ENCODE measurements at regions not wholly inside any gene's neighbourhood (a gene's known extent, or its start where the extent isn't known, plus 50 kb on each side); places are given as distances from the start of the nearest gene placed in this dataset.

GRCh38 chr4:54843946-54844345 is 186.2 kb downstream of the KIT start:
- 80% methylated on average over 3 of the region's 3 CpGs for WGBS (ENCODE audit: insufficient coverage)
- H3K27me3 ChIP-seq (replicated peaks in 1 of 2; ENCODE audit: control insufficient read depth in 2 of 2, extremely low read depth in 1 of 2, insufficient read depth in 2 of 2, low read length in 1 of 2): no peaks in the 10 kb centered on the region
- no peaks in the 10 kb centered on the region for H3K9me3 ChIP-seq
- Mint-ChIP-seq H3K9me3 (no peaks in the 10 kb centered on the region), H3K27ac (no peak overlapping the region), H3K36me3 (no peaks in the 10 kb centered on the region), H3K4me3 (no peak overlapping the region), H3K4me1 (peaks cover 0 to 5% (median 3%) of the 10 kb centered on the region in 3 donors), H3K27me3 (no peaks in the 10 kb centered on the region)
- no peak for DNase-seq
- no peaks in the 10 kb centered on the region for H3K36me3 ChIP-seq (ENCODE audit: control insufficient read depth in 2 of 2, extremely low read depth in 1 of 2, insufficient read depth in 1 of 2, low read length in 1 of 2)
- ChIA-PET CTCF (no interaction called here), POLR2A (interaction anchor here in 1 of 2 donors (0.7 kb wide), 1 partner anchor 41 kb away, joined by 3 read pairs; no protein-coding TSS in a partner anchor)
- H3K4me3 ChIP-seq (ENCODE audit: control insufficient read depth in 1 of 2, extremely low read depth in 1 of 2, low read length in 1 of 2): no peak overlapping the region
- no peak overlapping the region for H3K27ac ChIP-seq (ENCODE audit: low read length)
- ATAC-seq (replicated peaks in 1 of 4): no peak
- H3K4me1 ChIP-seq (ENCODE audit: control insufficient read depth in 1 of 2, extremely low read depth in 1 of 2, insufficient read depth in 2 of 2, low read length in 2 of 2): no peaks in the 10 kb centered on the region

GRCh38 chr4:54843106-54843505 is 185.3 kb downstream of the KIT start:
- Histone ChIP-seq H3K27ac (ENCODE audit: low read length) (no peak overlapping the region), H3K4me3 (ENCODE audit: control insufficient read depth in 1 of 2, extremely low read depth in 1 of 2, low read length in 1 of 2) (no peak overlapping the region), H3K36me3 (ENCODE audit: control insufficient read depth in 2 of 2, extremely low read depth in 1 of 2, insufficient read depth in 1 of 2, low read length in 1 of 2) (no peaks in the 10 kb centered on the region), H3K4me1 (ENCODE audit: control insufficient read depth in 1 of 2, extremely low read depth in 1 of 2, insufficient read depth in 2 of 2, low read length in 2 of 2) (no peaks in the 10 kb centered on the region), H3K9me3 (no peaks in the 10 kb centered on the region), H3K27me3 (replicated peaks in 1 of 2; ENCODE audit: control insufficient read depth in 2 of 2, extremely low read depth in 1 of 2, insufficient read depth in 2 of 2, low read length in 1 of 2) (no peaks in the 10 kb centered on the region)
- H3K27me3 Mint-ChIP-seq: no peaks in the 10 kb centered on the region
- no peaks in the 10 kb centered on the region for H3K9me3 Mint-ChIP-seq
- 83% methylated on average over 3 of the region's 6 CpGs for WGBS (ENCODE audit: insufficient coverage)
- H3K27ac Mint-ChIP-seq: no peak overlapping the region
- H3K36me3 Mint-ChIP-seq: no peaks in the 10 kb centered on the region
- no peak overlapping the region for H3K4me3 Mint-ChIP-seq
- CTCF ChIA-PET: no interaction called here
- H3K4me1 Mint-ChIP-seq: peaks cover 0 to 5% (median 3%) of the 10 kb centered on the region in 3 donors
- no peak for ATAC-seq (replicated peaks in 1 of 4)
- POLR2A ChIA-PET: no interaction called here
- DNase-seq: no peak

DNA sequence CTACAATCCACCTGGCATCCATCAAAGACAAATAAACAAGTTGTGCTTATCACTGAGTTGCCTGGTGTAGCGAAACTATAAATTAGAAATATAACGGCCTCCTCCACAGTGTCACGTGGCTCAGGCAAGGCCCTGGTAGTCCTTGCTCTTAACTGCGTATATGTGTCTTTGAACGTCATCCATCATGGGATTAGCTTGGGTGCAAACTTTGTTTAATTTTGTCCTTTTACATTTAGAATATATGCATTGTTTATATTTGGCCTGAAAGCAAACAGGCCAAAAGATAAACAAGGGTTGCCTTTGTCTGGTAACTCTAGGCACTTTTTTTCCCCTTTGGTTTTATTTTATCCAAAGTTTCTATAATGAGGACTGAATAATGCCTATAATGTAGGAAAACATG is 184.9 kb downstream of the KIT start:
- Histone ChIP-seq H3K4me3 (ENCODE audit: control insufficient read depth in 1 of 2, extremely low read depth in 1 of 2, low read length in 1 of 2) (no peak overlapping the region), H3K9me3 (no peaks in the 10 kb centered on the region), H3K4me1 (ENCODE audit: control insufficient read depth in 1 of 2, extremely low read depth in 1 of 2, insufficient read depth in 2 of 2, low read length in 2 of 2) (no peaks in the 10 kb centered on the region), H3K27ac (ENCODE audit: low read length) (no peak overlapping the region), H3K36me3 (ENCODE audit: control insufficient read depth in 2 of 2, extremely low read depth in 1 of 2, insufficient read depth in 1 of 2, low read length in 1 of 2) (no peaks in the 10 kb centered on the region), H3K27me3 (replicated peaks in 1 of 2; ENCODE audit: control insufficient read depth in 2 of 2, extremely low read depth in 1 of 2, insufficient read depth in 2 of 2, low read length in 1 of 2) (no peaks in the 10 kb centered on the region)
- no peaks in the 10 kb centered on the region for H3K36me3 Mint-ChIP-seq
- DNase-seq: no peak
- no peaks in the 10 kb centered on the region for H3K27me3 Mint-ChIP-seq
- no peak overlapping the region for H3K27ac Mint-ChIP-seq
- 88% methylated on average over 3 of the region's 5 CpGs for WGBS (ENCODE audit: insufficient coverage)
- H3K4me1 Mint-ChIP-seq: peaks cover 0 to 5% (median 3%) of the 10 kb centered on the region in 3 donors
- ChIA-PET POLR2A (no interaction called here), CTCF (no interaction called here)
- H3K9me3 Mint-ChIP-seq: no peaks in the 10 kb centered on the region
- H3K4me3 Mint-ChIP-seq: no peak overlapping the region
- no peak for ATAC-seq (replicated peaks in 1 of 4)

GRCh38 chr4:54842226-54842625 is 184.5 kb downstream of the KIT start:
- no peaks in the 10 kb centered on the region for H3K36me3 Mint-ChIP-seq
- H3K4me3 ChIP-seq (ENCODE audit: control insufficient read depth in 1 of 2, extremely low read depth in 1 of 2, low read length in 1 of 2): no peak overlapping the region
- 100% methylated on average over 1 of the region's 1 CpG for WGBS (ENCODE audit: insufficient coverage)
- no peaks in the 10 kb centered on the region for H3K9me3 ChIP-seq
- CTCF ChIA-PET: no interaction called here
- DNase-seq (no peak), ATAC-seq (replicated peaks in 1 of 4) (no peak)
- no peaks in the 10 kb centered on the region for H3K27me3 ChIP-seq (replicated peaks in 1 of 2; ENCODE audit: control insufficient read depth in 2 of 2, extremely low read depth in 1 of 2, insufficient read depth in 2 of 2, low read length in 1 of 2)
- H3K4me1 ChIP-seq (ENCODE audit: control insufficient read depth in 1 of 2, extremely low read depth in 1 of 2, insufficient read depth in 2 of 2, low read length in 2 of 2): no peaks in the 10 kb centered on the region
- H3K4me1 Mint-ChIP-seq: peaks cover 0 to 5% (median 3%) of the 10 kb centered on the region in 3 donors
- no peak overlapping the region for H3K27ac Mint-ChIP-seq
- no peak overlapping the region for H3K4me3 Mint-ChIP-seq
- POLR2A ChIA-PET: no interaction called here
- no peaks in the 10 kb centered on the region for H3K27me3 Mint-ChIP-seq
- no peaks in the 10 kb centered on the region for H3K36me3 ChIP-seq (ENCODE audit: control insufficient read depth in 2 of 2, extremely low read depth in 1 of 2, insufficient read depth in 1 of 2, low read length in 1 of 2)
- no peak overlapping the region for H3K27ac ChIP-seq (ENCODE audit: low read length)
- no peaks in the 10 kb centered on the region for H3K9me3 Mint-ChIP-seq

GRCh38 chr4:54840992-54841768 is 183.4 kb downstream of the KIT start:
- CTCF ChIA-PET: no interaction called here
- no peaks in the 10 kb centered on the region for H3K9me3 ChIP-seq
- no peak for DNase-seq
- no peaks in the 10 kb centered on the region for H3K27me3 ChIP-seq (replicated peaks in 1 of 2; ENCODE audit: control insufficient read depth in 2 of 2, extremely low read depth in 1 of 2, insufficient read depth in 2 of 2, low read length in 1 of 2)
- H3K27ac ChIP-seq (ENCODE audit: low read length): no peak overlapping the region
- Mint-ChIP-seq H3K27ac (no peak overlapping the region), H3K4me1 (peaks cover 0 to 5% (median 3%) of the 10 kb centered on the region in 3 donors), H3K27me3 (no peaks in the 10 kb centered on the region), H3K4me3 (no peak overlapping the region), H3K36me3 (no peaks in the 10 kb centered on the region), H3K9me3 (no peaks in the 10 kb centered on the region)
- ATAC-seq (replicated peaks in 1 of 4): no peak
- POLR2A ChIA-PET: interaction anchor here in 1 of 2 donors (0.8 kb wide), 1 partner anchor 29 kb away, joined by 3 read pairs; no protein-coding TSS in a partner anchor
- no peaks in the 10 kb centered on the region for H3K4me1 ChIP-seq (ENCODE audit: control insufficient read depth in 1 of 2, extremely low read depth in 1 of 2, insufficient read depth in 2 of 2, low read length in 2 of 2)
- WGBS (ENCODE audit: insufficient coverage): no CpG with 5 or more reads among the region's 2 CpGs
- no peak overlapping the region for H3K4me3 ChIP-seq (ENCODE audit: control insufficient read depth in 1 of 2, extremely low read depth in 1 of 2, low read length in 1 of 2)
- H3K36me3 ChIP-seq (ENCODE audit: control insufficient read depth in 2 of 2, extremely low read depth in 1 of 2, insufficient read depth in 1 of 2, low read length in 1 of 2): no peaks in the 10 kb centered on the region

GRCh38 chr4:54840430-54840829 is 182.7 kb downstream of the KIT start:
- no CpG with 5 or more reads among the region's 2 CpGs for WGBS (ENCODE audit: insufficient coverage)
- DNase-seq (no peak), ATAC-seq (replicated peaks in 1 of 4) (no peak)
- H3K27ac ChIP-seq (ENCODE audit: low read length): no peak overlapping the region
- Mint-ChIP-seq H3K4me1 (peaks cover 0 to 5% (median 3%) of the 10 kb centered on the region in 3 donors), H3K27me3 (no peaks in the 10 kb centered on the region), H3K36me3 (no peaks in the 10 kb centered on the region), H3K4me3 (no peak overlapping the region), H3K27ac (no peak overlapping the region), H3K9me3 (no peaks in the 10 kb centered on the region)
- CTCF ChIA-PET: no interaction called here
- POLR2A ChIA-PET: interaction anchor here in 1 of 2 donors (0.8 kb wide), 1 partner anchor 30 kb away, joined by 3 read pairs; no protein-coding TSS in a partner anchor
- H3K36me3 ChIP-seq (ENCODE audit: control insufficient read depth in 2 of 2, extremely low read depth in 1 of 2, insufficient read depth in 1 of 2, low read length in 1 of 2): no peaks in the 10 kb centered on the region
- H3K4me3 ChIP-seq (ENCODE audit: control insufficient read depth in 1 of 2, extremely low read depth in 1 of 2, low read length in 1 of 2): no peak overlapping the region
- H3K27me3 ChIP-seq (replicated peaks in 1 of 2; ENCODE audit: control insufficient read depth in 2 of 2, extremely low read depth in 1 of 2, insufficient read depth in 2 of 2, low read length in 1 of 2): no peaks in the 10 kb centered on the region
- no peaks in the 10 kb centered on the region for H3K4me1 ChIP-seq (ENCODE audit: control insufficient read depth in 1 of 2, extremely low read depth in 1 of 2, insufficient read depth in 2 of 2, low read length in 2 of 2)
- H3K9me3 ChIP-seq: no peaks in the 10 kb centered on the region
